ENCODE measurements at regions not wholly inside any gene's neighbourhood (a gene's known extent, or its start where the extent isn't known, plus 50 kb on each side); places are given as distances from the start of the nearest gene placed in this dataset.

GRCh38 chr2:71789556-71790204 is 336.3 kb downstream of the DYSF start:
- TF ChIP-seq CTCF (IDR thresholded peaks at IDR 0.05) = no peak
- TF ChIP-seq POLR2A (IDR thresholded peaks at IDR 0.05) = no peak
